Activated CD8-positive, alpha-beta T cell treated with anti-CD3 and anti-CD28 coated beads for 36 hours (primary cell): ENCODE measurements at regions not wholly inside any gene's neighbourhood (a gene's known extent, or its start where the extent isn't known, plus 50 kb on each side); places are given as distances from the start of the nearest gene placed in this dataset.

Experiments
- ATAC-seq: fragments of 200-7000 bp; cut with Tn5 transposase; one replicate; pipeline ENCODE4 v1.10.0; 2021; ENCODE audit warnings: mild to moderate bottlenecking, moderate library complexity
- CTCF ChIA-PET: fragments of 350-600 bp; sonication (Branson Sonifier 250); formaldehyde crosslinking; loops from one replicate; lab custom pipeline; 2021; ENCODE audit warnings: antibody characterized with exemption; lab: Charles Lee
- POLR2A ChIA-PET: fragments of 350-600 bp; sonication (Branson Sonifier 250); formaldehyde crosslinking; loops from one replicate; lab custom pipeline; 2021; ENCODE audit warnings: antibody characterized with exemption; lab: Charles Lee
- DNase-seq: peaks from one replicate; pipeline ENCODE4 v3.0.0-alpha.2; 2020
- H3K27ac Mint-ChIP-seq: one replicate; pipeline ENCODE4 v1.8.0; 2021; ENCODE audit warnings: mild to moderate bottlenecking, mixed read lengths
- H3K27me3 Mint-ChIP-seq: one replicate; pipeline ENCODE4 v1.8.0; 2021; ENCODE audit warnings: mixed read lengths
- H3K36me3 Mint-ChIP-seq: one replicate; pipeline ENCODE4 v1.8.0; 2021; ENCODE audit warnings: low read depth, mixed read lengths
- H3K4me1 Mint-ChIP-seq: one replicate; pipeline ENCODE4 v1.8.0; 2021; ENCODE audit warnings: low read depth, mixed read lengths
- H3K4me3 Mint-ChIP-seq: one replicate; pipeline ENCODE4 v1.8.0; 2021; ENCODE audit warnings: mild to moderate bottlenecking, moderate library complexity, mixed read lengths
- H3K9me3 Mint-ChIP-seq: one replicate; pipeline ENCODE4 v1.8.0; 2021; ENCODE audit warnings: mixed read lengths
- CTCF ChIP-seq: fragments of 200-600 bp; IDR thresholded peaks from one replicate; pipeline ENCODE4 v1.8.0; 2022; ENCODE audit warnings: antibody characterized with exemption, mild to moderate bottlenecking
- intact Hi-C: fragments of 100-400 bp; cut with micrococcal nuclease; formaldehyde crosslinking; loops from one replicate; pipeline ENCODE4 v1.10.0; 2022

GRCh38 chr20:63134201-63134612 lies 81.7 kb downstream of the YTHDF1 start:
- CTCF ChIA-PET = no interaction called here
- Mint-ChIP-seq H3K9me3 (no peaks in the 10 kb centered on the region), H3K27ac (no peak overlapping the region), H3K4me1 (no peaks in the 10 kb centered on the region), H3K4me3 (no peak overlapping the region), H3K36me3 (no peaks in the 10 kb centered on the region), H3K27me3 (peaks cover 14% of the 10 kb centered on the region)
- intact Hi-C loops = no loop called here
- no peak for TF ChIP-seq CTCF
- ATAC-seq = peak; percentile 64
- POLR2A ChIA-PET = no interaction called here
- peak; percentile 24 for DNase-seq

- H3K36me3 Mint-ChIP-seq = no peaks in the 10 kb centered on the region
- intact Hi-C loops = no loop called here
- CTCF ChIA-PET = no interaction called here
- H3K27ac Mint-ChIP-seq = no peak overlapping the region
- H3K4me1 Mint-ChIP-seq = no peaks in the 10 kb centered on the region
- TF ChIP-seq CTCF = no peak
- POLR2A ChIA-PET = interaction anchor here (0.9 kb wide), 1 partner anchor 9 kb away, joined by 3 read pairs; no protein-coding TSS in a partner anchor
- no peaks in the 10 kb centered on the region for H3K9me3 Mint-ChIP-seq
- ATAC-seq (no peak), DNase-seq (no peak)
- H3K27me3 Mint-ChIP-seq = peaks cover 17% of the 10 kb centered on the region
- no peak overlapping the region for H3K4me3 Mint-ChIP-seq
These were observed 82.3 kb downstream of the YTHDF1 start for GRCh38 chr20:63133481-63134091.

GRCh38 chr20:63132715-63133471 lies 83.0 kb downstream of the YTHDF1 start:
- POLR2A ChIA-PET = interaction anchor here (0.9 kb wide), 1 partner anchor 9 kb away, joined by 3 read pairs; no protein-coding TSS in a partner anchor
- H3K4me3 Mint-ChIP-seq = no peak overlapping the region
- intact Hi-C loops = no loop called here
- no peak for TF ChIP-seq CTCF
- no peak for DNase-seq
- no peaks in the 10 kb centered on the region for H3K36me3 Mint-ChIP-seq
- H3K27ac Mint-ChIP-seq = no peak overlapping the region
- CTCF ChIA-PET = no interaction called here
- no peaks in the 10 kb centered on the region for H3K4me1 Mint-ChIP-seq
- no peak for ATAC-seq
- H3K27me3 Mint-ChIP-seq = peaks cover 16% of the 10 kb centered on the region
- H3K9me3 Mint-ChIP-seq = no peaks in the 10 kb centered on the region

GRCh38 chr20:63132131-63132714 lies 83.7 kb downstream of the YTHDF1 start:
- POLR2A ChIA-PET = no interaction called here
- Mint-ChIP-seq H3K4me3 (no peak overlapping the region), H3K27me3 (peaks cover 16% of the 10 kb centered on the region), H3K9me3 (no peaks in the 10 kb centered on the region), H3K27ac (no peak overlapping the region), H3K4me1 (no peaks in the 10 kb centered on the region), H3K36me3 (no peaks in the 10 kb centered on the region)
- CTCF ChIA-PET = no interaction called here
- ATAC-seq = no peak
- DNase-seq = no peak
- no peak for TF ChIP-seq CTCF
- intact Hi-C loops = no loop called here
